ENCODE measurements at regions not wholly inside any gene's neighbourhood (a gene's known extent, or its start where the extent isn't known, plus 50 kb on each side); places are given as distances from the start of the nearest gene placed in this dataset.

DNA sequence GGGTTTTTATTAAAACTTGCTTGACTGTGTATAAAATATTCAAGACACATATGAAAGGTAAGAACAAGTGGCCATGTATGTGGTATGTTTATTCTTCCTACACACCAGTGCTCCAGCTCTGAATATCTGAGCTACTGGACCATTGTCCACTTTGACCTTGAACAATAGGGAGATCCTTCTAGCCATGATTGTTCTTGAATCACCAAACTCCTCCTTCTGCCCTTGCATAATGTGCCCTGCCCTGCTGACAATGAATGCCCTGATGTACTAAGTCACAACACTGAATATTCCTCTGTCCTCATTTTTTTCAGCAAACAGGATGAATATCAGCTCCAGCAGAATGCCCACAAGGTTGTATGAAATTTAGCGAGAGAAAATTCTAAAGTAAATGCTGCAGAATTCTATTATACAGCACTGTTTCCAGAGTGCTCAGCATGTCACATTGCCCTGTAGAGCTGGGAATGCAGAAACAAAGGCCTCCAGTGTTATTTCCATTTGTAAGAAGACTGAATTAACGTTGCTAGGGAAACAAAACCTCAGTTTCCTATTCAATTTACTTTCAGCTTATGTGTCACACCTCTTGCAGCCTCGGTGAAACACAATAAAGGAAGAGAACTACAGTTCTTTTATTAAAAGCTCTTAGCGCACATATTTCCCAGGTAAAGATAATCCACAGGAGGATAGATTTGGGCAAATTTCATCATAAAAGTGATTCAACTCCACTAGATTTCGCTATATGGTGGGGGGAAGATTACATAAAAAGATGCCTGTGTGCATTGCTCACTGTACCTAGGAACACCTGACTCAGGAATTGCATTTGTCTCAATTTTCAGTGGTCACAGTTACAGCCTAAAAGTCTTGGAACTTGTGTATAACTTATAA, 187.4 kb upstream of the ATP1B1 start:
- no peak for TF ChIP-seq CTCF (IDR thresholded peaks at IDR 0.05)
- TF ChIP-seq POLR2A (IDR thresholded peaks at IDR 0.05), result no peak
- TF ChIP-seq EP300 (IDR thresholded peaks at IDR 0.05), result no peak

Data from tibial nerve (tissue), 4 donors.